ENCODE measurements at regions not wholly inside any gene's neighbourhood (a gene's known extent, or its start where the extent isn't known, plus 50 kb on each side); places are given as distances from the start of the nearest gene placed in this dataset.

- Histone ChIP-seq H3K9me1 (ENCODE audit: control insufficient read depth, extremely low read depth, insufficient read depth, low read length) (no peaks in the 10 kb centered on the region), H3K4me1 (ENCODE audit: control insufficient read depth, extremely low read depth, insufficient read depth, low read length) (no peaks in the 10 kb centered on the region), H2AFZ (ENCODE audit: control insufficient read depth, low read length) (no peak overlapping the region), H3K4me3 (ENCODE audit: control insufficient read depth in 2 of 3, extremely low read depth in 1 of 3, insufficient read depth in 2 of 3, low read depth in 1 of 3, low read length in 3 of 3) (no peak overlapping the region), H3K36me3 (ENCODE audit: control insufficient read depth in 2 of 2, extremely low read depth in 1 of 2, insufficient read depth in 2 of 2, low read length in 2 of 2) (no peaks in the 10 kb centered on the region), H3K9ac (ENCODE audit: control insufficient read depth, extremely low read depth, insufficient read depth, low read length) (no peak overlapping the region), H3K27ac (ENCODE audit: control insufficient read depth, insufficient read depth, low read length) (no peak overlapping the region), H3K4me2 (ENCODE audit: control insufficient read depth, extremely low read depth, insufficient read depth, low read depth, low read length) (no peak overlapping the region), H3K9me3 (ENCODE audit: control insufficient read depth, low read depth, low read length) (peaks cover 3% of the 10 kb centered on the region), H3K79me2 (ENCODE audit: control insufficient read depth, insufficient read depth, low read length) (no peaks in the 10 kb centered on the region), H3K27me3 (ENCODE audit: control insufficient read depth, extremely low read depth, insufficient read depth, low read length) (no peaks in the 10 kb centered on the region), H4K20me1 (ENCODE audit: control insufficient read depth, extremely low read depth, insufficient read depth, low read length) (no peaks in the 10 kb centered on the region)
- TF ChIP-seq EZH2 (IDR thresholded peaks at IDR 0.05; ENCODE audit: low read length) = no peak
- TF ChIP-seq, protein P1, sequence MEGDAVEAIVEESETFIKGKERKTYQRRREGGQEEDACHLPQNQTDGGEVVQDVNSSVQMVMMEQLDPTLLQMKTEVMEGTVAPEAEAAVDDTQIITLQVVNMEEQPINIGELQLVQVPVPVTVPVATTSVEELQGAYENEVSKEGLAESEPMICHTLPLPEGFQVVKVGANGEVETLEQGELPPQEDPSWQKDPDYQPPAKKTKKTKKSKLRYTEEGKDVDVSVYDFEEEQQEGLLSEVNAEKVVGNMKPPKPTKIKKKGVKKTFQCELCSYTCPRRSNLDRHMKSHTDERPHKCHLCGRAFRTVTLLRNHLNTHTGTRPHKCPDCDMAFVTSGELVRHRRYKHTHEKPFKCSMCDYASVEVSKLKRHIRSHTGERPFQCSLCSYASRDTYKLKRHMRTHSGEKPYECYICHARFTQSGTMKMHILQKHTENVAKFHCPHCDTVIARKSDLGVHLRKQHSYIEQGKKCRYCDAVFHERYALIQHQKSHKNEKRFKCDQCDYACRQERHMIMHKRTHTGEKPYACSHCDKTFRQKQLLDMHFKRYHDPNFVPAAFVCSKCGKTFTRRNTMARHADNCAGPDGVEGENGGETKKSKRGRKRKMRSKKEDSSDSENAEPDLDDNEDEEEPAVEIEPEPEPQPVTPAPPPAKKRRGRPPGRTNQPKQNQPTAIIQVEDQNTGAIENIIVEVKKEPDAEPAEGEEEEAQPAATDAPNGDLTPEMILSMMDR (optimal IDR thresholded peaks at IDR 0.05 in 1 of 3, IDR thresholded peaks at IDR 0.05 in 1 of 3, conservative IDR thresholded peaks at IDR 0.05 in 1 of 3; ENCODE audit: extremely low read depth in 1 of 3, insufficient read depth in 2 of 3, low read length in 3 of 3) = no peak
- no peak for DNase-seq (ENCODE audit: low read depth, low spot score)
- dilution Hi-C loops (cut with MboI; ENCODE audit: extremely low pct_ligation_motif_present, low sequenced_read_pairs) = no loop called here
- no peak for FAIRE-seq
These were observed 321.2 kb downstream of the ABCC12 start for GRCh38 chr16:47834485-47835024.

DNA sequence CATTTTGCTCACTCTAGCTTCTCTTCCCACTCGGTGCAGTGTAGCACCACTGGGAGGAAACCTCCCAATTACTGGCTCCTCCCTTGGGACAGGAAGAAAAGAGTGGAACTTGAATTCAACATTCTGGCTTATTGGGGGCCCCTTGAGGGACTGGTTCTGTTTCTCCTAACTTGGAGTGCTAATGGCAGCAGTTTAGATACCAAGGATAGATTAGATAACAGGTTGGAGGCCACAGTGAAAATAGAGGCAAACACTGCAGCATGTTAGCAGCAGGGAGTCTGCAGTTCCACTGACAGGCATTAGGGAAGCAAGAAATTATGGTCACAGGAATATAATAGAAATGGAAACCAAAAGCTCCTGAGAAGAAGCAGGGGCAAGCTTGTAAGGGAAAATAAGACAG lies 322.0 kb downstream of the ABCC12 start:
- TF ChIP-seq, protein P1 (optimal IDR thresholded peaks at IDR 0.05 in 1 of 3, IDR thresholded peaks at IDR 0.05 in 1 of 3, conservative IDR thresholded peaks at IDR 0.05 in 1 of 3; ENCODE audit: extremely low read depth in 1 of 3, insufficient read depth in 2 of 3, low read length in 3 of 3) = no peak
- no peak for TF ChIP-seq EZH2 (IDR thresholded peaks at IDR 0.05; ENCODE audit: low read length)
- no peaks in the 10 kb centered on the region for H3K4me1 ChIP-seq (ENCODE audit: control insufficient read depth, extremely low read depth, insufficient read depth, low read length)
- no peak overlapping the region for H3K27ac ChIP-seq (ENCODE audit: control insufficient read depth, insufficient read depth, low read length)
- no peak for DNase-seq (ENCODE audit: low read depth, low spot score)
- dilution Hi-C loops (cut with MboI; ENCODE audit: extremely low pct_ligation_motif_present, low sequenced_read_pairs) = no loop called here
- H3K4me2 ChIP-seq (ENCODE audit: control insufficient read depth, extremely low read depth, insufficient read depth, low read depth, low read length) = no peak overlapping the region
- H3K27me3 ChIP-seq (ENCODE audit: control insufficient read depth, extremely low read depth, insufficient read depth, low read length) = no peaks in the 10 kb centered on the region
- no peak for FAIRE-seq
- H3K9me3 ChIP-seq (ENCODE audit: control insufficient read depth, low read depth, low read length) = peaks cover 3% of the 10 kb centered on the region
- no peaks in the 10 kb centered on the region for H3K36me3 ChIP-seq (ENCODE audit: control insufficient read depth in 2 of 2, extremely low read depth in 1 of 2, insufficient read depth in 2 of 2, low read length in 2 of 2)
- no peaks in the 10 kb centered on the region for H4K20me1 ChIP-seq (ENCODE audit: control insufficient read depth, extremely low read depth, insufficient read depth, low read length)
- no peak overlapping the region for H3K9ac ChIP-seq (ENCODE audit: control insufficient read depth, extremely low read depth, insufficient read depth, low read length)
- no peak overlapping the region for H2AFZ ChIP-seq (ENCODE audit: control insufficient read depth, low read length)
- H3K79me2 ChIP-seq (ENCODE audit: control insufficient read depth, insufficient read depth, low read length) = no peaks in the 10 kb centered on the region
- H3K4me3 ChIP-seq (ENCODE audit: control insufficient read depth in 2 of 3, extremely low read depth in 1 of 3, insufficient read depth in 2 of 3, low read depth in 1 of 3, low read length in 3 of 3) = no peak overlapping the region
- H3K9me1 ChIP-seq (ENCODE audit: control insufficient read depth, extremely low read depth, insufficient read depth, low read length) = no peaks in the 10 kb centered on the region
